Testis (tissue), 2 donors: ENCODE measurements at regions not wholly inside any gene's neighbourhood (a gene's known extent, or its start where the extent isn't known, plus 50 kb on each side); places are given as distances from the start of the nearest gene placed in this dataset.

Source experiments
- DNase-seq: peaks from one replicate; pipeline ENCODE4 v3.0.0-alpha.2; 2019
- H3K27ac ChIP-seq, 2 donors: fragments of 200-600 bp; sonication (generic); one replicate each; pipeline ENCODE4 v1.5.1; 2019
- H3K27me3 ChIP-seq: fragments of 200-600 bp; sonication (generic); one replicate; pipeline ENCODE4 v1.5.1; 2019
- H3K36me3 ChIP-seq: fragments of 200-600 bp; sonication (generic); one replicate; pipeline ENCODE4 v1.5.1; 2017; ENCODE audit warnings: low read depth; ENCODE audit errors: missing control alignments
- H3K4me1 ChIP-seq: fragments of 200-600 bp; sonication (generic); one replicate; pipeline ENCODE4 v1.5.1; 2019
- H3K4me3 ChIP-seq, 2 donors: fragments of 200-600 bp; sonication (generic); one replicate each; pipeline ENCODE4 v1.5.1; 2017 to 2019
- H3K9me3 ChIP-seq: fragments of 200-600 bp; sonication (generic); one replicate; pipeline ENCODE4 v1.5.1; 2017
- POLR2A ChIP-seq: fragments of 450-650 bp; IDR thresholded peaks from one replicate; pipeline ENCODE4 v1.6.1; 2017; ENCODE audit warnings: antibody characterized with exemption, mild to moderate bottlenecking, moderate library complexity
- WGBS, 2 donors: methylation state at CpG; one replicate each; pipeline ENCODE4 v1.1.5; 2018; 5-methylcytosine and 5-hydroxymethylcytosine counted together
- intact Hi-C: fragments of 100-400 bp; cut with DNase I; formaldehyde crosslinking; loops from one replicate; pipeline ENCODE4 v1.15.1; 2023; ENCODE audit warnings: low total_unique reads
- TF ChIP-seq, protein P1 (sequence below), 3 experiments: fragments of 450-650 bp in 2 of 3; fragments of 200-600 bp in 1 of 3; sonication (generic) in 1 of 3; IDR thresholded peaks; one replicate each; pipeline ENCODE4 v1.5.1; 2016 to 2019; ENCODE audit warnings: antibody characterized with exemption in 3 of 3, mild to moderate bottlenecking in 2 of 3, moderate library complexity in 1 of 3

DNA sequence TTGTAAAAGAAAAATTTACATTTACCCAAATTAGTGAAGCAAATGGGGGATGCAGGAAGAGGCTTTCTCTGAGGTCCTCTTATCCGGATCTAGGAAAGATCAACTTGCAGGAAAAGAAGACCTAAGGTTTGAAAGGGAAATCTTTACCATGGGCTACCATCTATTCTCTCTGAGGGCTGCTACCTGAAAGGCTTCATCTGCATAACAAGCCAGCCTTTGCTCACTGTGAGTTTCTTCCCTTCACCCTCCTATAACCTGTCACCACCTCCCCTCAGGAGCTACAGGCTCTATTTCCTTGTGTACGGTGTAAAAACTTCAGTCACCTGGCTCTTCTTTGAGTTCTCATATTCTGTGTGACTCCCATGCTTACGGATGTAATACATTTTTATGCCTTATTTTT lies 118.6 kb upstream of the BEND4 start:
- H3K4me3 ChIP-seq: no peak overlapping the region
- no peaks in the 10 kb centered on the region for H3K4me1 ChIP-seq
- 86 to 88% methylated on average over 3 of the region's 3 CpGs for WGBS, 2 donors
- no peaks in the 10 kb centered on the region for H3K9me3 ChIP-seq
- H3K27me3 ChIP-seq: no peaks in the 10 kb centered on the region
- no peak for TF ChIP-seq POLR2A
- TF ChIP-seq, protein P1, sequence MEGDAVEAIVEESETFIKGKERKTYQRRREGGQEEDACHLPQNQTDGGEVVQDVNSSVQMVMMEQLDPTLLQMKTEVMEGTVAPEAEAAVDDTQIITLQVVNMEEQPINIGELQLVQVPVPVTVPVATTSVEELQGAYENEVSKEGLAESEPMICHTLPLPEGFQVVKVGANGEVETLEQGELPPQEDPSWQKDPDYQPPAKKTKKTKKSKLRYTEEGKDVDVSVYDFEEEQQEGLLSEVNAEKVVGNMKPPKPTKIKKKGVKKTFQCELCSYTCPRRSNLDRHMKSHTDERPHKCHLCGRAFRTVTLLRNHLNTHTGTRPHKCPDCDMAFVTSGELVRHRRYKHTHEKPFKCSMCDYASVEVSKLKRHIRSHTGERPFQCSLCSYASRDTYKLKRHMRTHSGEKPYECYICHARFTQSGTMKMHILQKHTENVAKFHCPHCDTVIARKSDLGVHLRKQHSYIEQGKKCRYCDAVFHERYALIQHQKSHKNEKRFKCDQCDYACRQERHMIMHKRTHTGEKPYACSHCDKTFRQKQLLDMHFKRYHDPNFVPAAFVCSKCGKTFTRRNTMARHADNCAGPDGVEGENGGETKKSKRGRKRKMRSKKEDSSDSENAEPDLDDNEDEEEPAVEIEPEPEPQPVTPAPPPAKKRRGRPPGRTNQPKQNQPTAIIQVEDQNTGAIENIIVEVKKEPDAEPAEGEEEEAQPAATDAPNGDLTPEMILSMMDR (IDR thresholded peaks at IDR 0.05): no peak
- no peaks in the 10 kb centered on the region for H3K36me3 ChIP-seq
- no peak overlapping the region for H3K27ac ChIP-seq
- no peak for DNase-seq
- intact Hi-C loops: no loop called here

DNA sequence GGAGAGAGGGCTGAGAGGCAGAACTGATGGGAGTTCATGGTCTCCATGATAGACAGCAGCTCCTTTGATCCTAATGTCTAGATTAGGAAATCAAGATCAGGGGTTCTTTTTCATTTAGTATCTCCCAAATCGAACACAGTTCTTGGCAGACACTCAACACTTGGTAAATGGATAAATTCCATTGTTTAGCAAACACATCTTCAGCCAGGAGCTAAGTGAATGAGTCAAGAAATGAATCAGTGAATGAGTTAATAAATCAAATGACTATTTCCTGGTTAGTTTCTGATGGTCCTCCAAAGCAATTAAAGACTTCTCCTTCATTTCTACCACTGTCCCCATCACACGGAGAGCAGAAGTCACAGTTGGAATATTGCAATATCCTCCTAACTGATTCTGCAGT lies 120.0 kb upstream of the SHISA3 start:
- no peak for TF ChIP-seq POLR2A
- H3K9me3 ChIP-seq: no peaks in the 10 kb centered on the region
- no peaks in the 10 kb centered on the region for H3K36me3 ChIP-seq
- H3K27ac ChIP-seq: no peak overlapping the region
- no peaks in the 10 kb centered on the region for H3K27me3 ChIP-seq
- intact Hi-C loops: no loop called here
- 69 to 75% methylated on average over 2 of the region's 2 CpGs for WGBS, 2 donors
- H3K4me3 ChIP-seq: no peak overlapping the region
- no peaks in the 10 kb centered on the region for H3K4me1 ChIP-seq
- DNase-seq: no peak

DNA sequence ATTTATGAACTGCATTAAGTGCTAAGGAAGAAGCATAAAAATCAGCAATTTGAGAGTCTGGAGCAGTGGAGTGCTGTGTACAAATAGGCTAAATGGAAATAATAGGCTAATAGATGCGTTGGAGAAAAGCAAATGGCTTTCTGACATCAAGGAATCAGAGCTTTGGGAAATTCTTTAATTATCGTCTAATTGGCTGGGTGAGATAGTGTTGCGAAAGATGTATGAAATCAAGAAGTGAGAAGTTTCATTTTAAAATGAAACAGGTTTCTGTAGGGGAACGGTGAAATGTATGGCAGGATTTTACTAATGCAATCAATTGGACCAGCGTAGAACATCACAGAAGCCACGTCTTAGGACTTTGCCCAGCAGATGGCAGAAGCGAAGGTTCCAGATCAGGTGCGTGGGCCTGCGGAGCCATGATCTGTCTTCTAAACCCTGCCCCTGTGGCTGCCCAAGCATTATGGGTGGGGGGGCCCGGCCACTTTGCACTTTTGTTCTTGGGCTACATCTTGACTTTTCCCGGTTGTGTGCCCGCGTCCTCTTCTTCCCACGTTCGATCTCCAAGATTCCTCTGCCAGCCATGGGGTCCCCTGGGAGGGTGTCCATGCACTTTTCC lies 118.5 kb upstream of the SHISA3 start:
- TF ChIP-seq, protein P1 (IDR thresholded peaks at IDR 0.05): no peak
- no peak for TF ChIP-seq POLR2A
- H3K27me3 ChIP-seq: no peaks in the 10 kb centered on the region
- H3K4me3 ChIP-seq: no peak overlapping the region
- no peak overlapping the region for H3K27ac ChIP-seq
- H3K9me3 ChIP-seq: no peaks in the 10 kb centered on the region
- no peaks in the 10 kb centered on the region for H3K36me3 ChIP-seq
- no peak for DNase-seq
- 68 to 76% methylated on average over 15 of the region's 15 CpGs for WGBS, 2 donors
- intact Hi-C loops: no loop called here
- no peaks in the 10 kb centered on the region for H3K4me1 ChIP-seq

DNA sequence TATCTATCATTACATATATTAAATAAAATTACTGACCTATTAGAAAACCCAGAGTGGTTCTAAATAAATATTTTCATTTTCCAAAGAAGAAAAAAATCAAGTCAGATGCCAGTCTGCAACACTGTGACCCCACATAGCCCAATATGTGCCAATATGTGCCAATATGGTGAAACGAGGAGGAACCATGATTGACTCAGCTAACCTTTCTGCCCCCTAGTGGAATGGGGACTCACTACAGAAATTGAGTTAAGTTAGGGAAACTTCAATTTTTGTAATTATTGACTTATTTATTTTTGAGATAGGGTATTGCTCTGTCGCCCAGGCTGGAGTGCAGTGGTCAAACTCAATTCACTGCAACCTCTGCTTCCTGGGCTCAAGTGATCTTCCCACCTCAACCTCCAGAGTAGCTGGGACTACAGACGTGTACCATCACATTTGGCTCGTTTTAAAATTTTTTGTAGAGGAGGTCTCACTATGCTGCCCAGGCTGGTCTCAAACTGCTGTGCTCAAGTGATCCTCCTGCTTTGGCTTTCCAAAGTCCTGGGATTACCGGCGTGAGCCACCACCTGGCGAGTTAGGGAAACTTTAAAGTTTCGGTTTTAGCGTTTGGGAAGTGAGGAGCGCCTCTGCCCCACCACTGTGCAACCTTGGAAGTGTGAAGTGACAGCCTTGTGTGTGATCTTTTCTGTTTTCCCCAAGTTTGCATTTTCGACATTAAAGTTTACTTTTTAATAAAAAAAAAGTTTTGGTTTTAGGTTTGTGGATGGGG lies 116.8 kb upstream of the SHISA3 start:
- no peaks in the 10 kb centered on the region for H3K36me3 ChIP-seq
- no peak overlapping the region for H3K4me3 ChIP-seq
- H3K27me3 ChIP-seq: no peaks in the 10 kb centered on the region
- no peaks in the 10 kb centered on the region for H3K9me3 ChIP-seq
- no peak overlapping the region for H3K27ac ChIP-seq
- intact Hi-C loops: loop anchor here (5.0 kb wide), 1 partner anchor 237 kb away; no protein-coding TSS in a partner anchor
- no peak for DNase-seq
- TF ChIP-seq, protein P1 (IDR thresholded peaks at IDR 0.05): peak in 2 of 3 experiments; percentile 46 to 66
- no peak for TF ChIP-seq POLR2A
- H3K4me1 ChIP-seq: no peaks in the 10 kb centered on the region
- 33 to 58% methylated on average over 11 of the region's 11 CpGs for WGBS, 2 donors

DNA sequence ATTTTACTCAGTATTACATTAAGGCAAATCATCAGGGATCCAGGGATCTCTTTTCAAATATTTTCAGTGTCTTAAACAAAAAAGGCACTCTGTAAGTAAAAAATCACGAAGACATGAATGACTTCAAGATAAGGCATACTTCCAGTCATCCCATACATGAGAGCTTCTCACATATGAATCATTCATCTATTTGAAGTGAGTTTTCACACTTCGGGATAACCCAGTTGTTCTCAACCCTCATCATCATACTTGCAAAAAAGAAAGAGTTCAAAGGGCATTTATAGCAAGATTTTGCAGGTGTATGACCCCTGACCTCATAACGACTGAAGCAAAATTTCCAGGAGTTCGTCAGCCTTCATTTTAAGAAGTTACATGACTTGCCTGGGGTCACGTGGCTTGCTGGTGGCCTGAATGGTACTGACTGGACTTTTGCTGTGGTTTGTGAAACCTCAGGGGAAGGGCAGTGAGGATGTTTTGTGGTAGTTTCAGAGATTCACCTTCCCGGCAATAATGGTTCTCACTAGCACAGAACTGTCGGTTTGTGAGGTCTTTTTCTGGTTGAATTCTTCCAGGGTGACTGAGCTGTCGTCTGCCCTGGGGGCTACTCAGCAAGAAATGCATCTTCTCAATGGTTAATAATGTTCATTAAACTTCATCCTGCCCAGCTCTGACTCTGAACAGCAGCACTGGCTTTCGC lies 115.8 kb upstream of the SHISA3 start:
- intact Hi-C loops: loop anchor here (5.0 kb wide), 1 partner anchor 236 kb away; no protein-coding TSS in a partner anchor

More for the DNA sequence above, 115.8 kb upstream of the SHISA3 start:
- TF ChIP-seq, protein P1 (IDR thresholded peaks at IDR 0.05): no peak
- no peak for TF ChIP-seq POLR2A
- no peaks in the 10 kb centered on the region for H3K4me1 ChIP-seq
- no peaks in the 10 kb centered on the region for H3K27me3 ChIP-seq
- no peak overlapping the region for H3K27ac ChIP-seq
- DNase-seq: no peak
- no peaks in the 10 kb centered on the region for H3K36me3 ChIP-seq
- 21 to 32% methylated on average over 8 to 9 of the region's 9 CpGs for WGBS, 2 donors
- no peak overlapping the region for H3K4me3 ChIP-seq
- no peaks in the 10 kb centered on the region for H3K9me3 ChIP-seq
